ENCODE measurements at regions not wholly inside any gene's neighbourhood (a gene's known extent, or its start where the extent isn't known, plus 50 kb on each side); places are given as distances from the start of the nearest gene placed in this dataset.

GRCh38 chr10:111599943-111600342 lies 523.1 kb downstream of the ADRA2A start:
- BruUV-seq (replicated peaks) = no TSS peak
- Mint-ChIP-seq H3K4me1 (ENCODE audit: low read depth, unreplicated experiment) (no peaks in the 10 kb centered on the region), H3K4me3 (ENCODE audit: low read depth, unreplicated experiment) (no peak overlapping the region), H3K36me3 (ENCODE audit: insufficient read depth, unreplicated experiment) (no peaks in the 10 kb centered on the region), H3K27ac (ENCODE audit: unreplicated experiment) (no peak overlapping the region), H3K27me3 (ENCODE audit: unreplicated experiment) (no peaks in the 10 kb centered on the region), H3K9me3 (ENCODE audit: low read depth, unreplicated experiment) (peaks cover 12% of the 10 kb centered on the region)
- intact Hi-C loops (cut with micrococcal nuclease; ENCODE audit: unreplicated experiment) = loop anchor here (5.0 to 10.0 kb wide), 2 partner anchors 235 to 523 kb away; partner anchors contain the start of gene ADRA2A
- no peak for DNase-seq
- TF ChIP-seq CTCF (IDR thresholded peaks at IDR 0.05; ENCODE audit: unreplicated experiment) = no peak
- CTCF ChIA-PET = interaction anchor here (1.3 kb wide), 1 partner anchor 523 kb away, joined by 3 read pairs; the partner anchor contains the start of gene ADRA2A

GRCh38 chr10:111600772-111601171 lies 523.9 kb downstream of the ADRA2A start:
- CTCF ChIA-PET = no interaction called here
- BruUV-seq (replicated peaks) = no TSS peak
- Mint-ChIP-seq H3K27me3 (ENCODE audit: unreplicated experiment) (no peaks in the 10 kb centered on the region), H3K27ac (ENCODE audit: unreplicated experiment) (no peak overlapping the region), H3K4me1 (ENCODE audit: low read depth, unreplicated experiment) (no peaks in the 10 kb centered on the region), H3K4me3 (ENCODE audit: low read depth, unreplicated experiment) (no peak overlapping the region), H3K36me3 (ENCODE audit: insufficient read depth, unreplicated experiment) (no peaks in the 10 kb centered on the region), H3K9me3 (ENCODE audit: low read depth, unreplicated experiment) (peaks cover 15% of the 10 kb centered on the region)
- DNase-seq = no peak
- TF ChIP-seq CTCF (IDR thresholded peaks at IDR 0.05; ENCODE audit: unreplicated experiment) = no peak
- intact Hi-C loops (cut with micrococcal nuclease; ENCODE audit: unreplicated experiment) = no loop called here

GRCh38 chr10:111612273-111612672 lies 535.4 kb downstream of the ADRA2A start:
- H3K27ac Mint-ChIP-seq (ENCODE audit: unreplicated experiment) = no peak overlapping the region
- no peak overlapping the region for H3K4me3 Mint-ChIP-seq (ENCODE audit: low read depth, unreplicated experiment)
- H3K4me1 Mint-ChIP-seq (ENCODE audit: low read depth, unreplicated experiment) = no peaks in the 10 kb centered on the region
- no TSS peak for BruUV-seq (replicated peaks)
- H3K27me3 Mint-ChIP-seq (ENCODE audit: unreplicated experiment) = no peaks in the 10 kb centered on the region
- peaks cover 3% of the 10 kb centered on the region for H3K9me3 Mint-ChIP-seq (ENCODE audit: low read depth, unreplicated experiment)
- no peaks in the 10 kb centered on the region for H3K36me3 Mint-ChIP-seq (ENCODE audit: insufficient read depth, unreplicated experiment)
- CTCF ChIA-PET = no interaction called here
- no peak for TF ChIP-seq CTCF (IDR thresholded peaks at IDR 0.05; ENCODE audit: unreplicated experiment)
- intact Hi-C loops (cut with micrococcal nuclease; ENCODE audit: unreplicated experiment) = no loop called here
- no peak for DNase-seq

- no TSS peak for BruUV-seq (replicated peaks)
- no peaks in the 10 kb centered on the region for H3K4me1 Mint-ChIP-seq (ENCODE audit: low read depth, unreplicated experiment)
- TF ChIP-seq CTCF (IDR thresholded peaks at IDR 0.05; ENCODE audit: unreplicated experiment) = no peak
- no peaks in the 10 kb centered on the region for H3K36me3 Mint-ChIP-seq (ENCODE audit: insufficient read depth, unreplicated experiment)
- intact Hi-C loops (cut with micrococcal nuclease; ENCODE audit: unreplicated experiment) = no loop called here
- H3K4me3 Mint-ChIP-seq (ENCODE audit: low read depth, unreplicated experiment) = no peak overlapping the region
- H3K9me3 Mint-ChIP-seq (ENCODE audit: low read depth, unreplicated experiment) = peaks cover 14% of the 10 kb centered on the region
- H3K27ac Mint-ChIP-seq (ENCODE audit: unreplicated experiment) = no peak overlapping the region
- DNase-seq = no peak
- H3K27me3 Mint-ChIP-seq (ENCODE audit: unreplicated experiment) = no peaks in the 10 kb centered on the region
- CTCF ChIA-PET = no interaction called here
These were observed 549.4 kb downstream of the GPAM start for GRCh38 chr10:111634191-111634590.
